Esophagus (tissue), 2 donors: ENCODE measurements at regions not wholly inside any gene's neighbourhood (a gene's known extent, or its start where the extent isn't known, plus 50 kb on each side); places are given as distances from the start of the nearest gene placed in this dataset.

ENCODE experiments used
- H3K27ac ChIP-seq, 2 donors: one replicate each; pipeline ENCODE4 v1.5.1; 2013; ENCODE audit warnings: low read depth in 2 of 2, mild to moderate bottlenecking in 2 of 2, inconsistent platforms in 1 of 2, low read length in 1 of 2, moderate library complexity in 1 of 2
- H3K27me3 ChIP-seq, 2 donors: one replicate each; pipeline ENCODE4 v1.6.1; 2013; ENCODE audit warnings: low read length in 2 of 2, control low read depth in 1 of 2, mild to moderate bottlenecking in 1 of 2; ENCODE audit not compliant: insufficient read depth in 2 of 2, control insufficient read depth in 1 of 2
- H3K36me3 ChIP-seq, 2 donors: one replicate each; pipeline ENCODE4 v1.6.1; 2013; ENCODE audit warnings: low read length in 1 of 2; ENCODE audit not compliant: control insufficient read depth in 2 of 2, insufficient read depth in 2 of 2
- H3K4me1 ChIP-seq, 2 donors: one replicate each; pipeline ENCODE4 v1.6.1; 2013; ENCODE audit warnings: low read length in 1 of 2; ENCODE audit not compliant: control insufficient read depth in 2 of 2, insufficient read depth in 2 of 2
- H3K4me3 ChIP-seq, 2 donors: one replicate each; pipeline ENCODE4 v1.5.1; 2013; ENCODE audit warnings: low read length in 2 of 2, mild to moderate bottlenecking in 2 of 2, low read depth in 1 of 2, moderate library complexity in 1 of 2
- H3K9me3 ChIP-seq, 2 donors: one replicate each; pipeline ENCODE4 v1.6.1; 2013; ENCODE audit warnings: mild to moderate bottlenecking in 2 of 2, low read depth in 1 of 2, low read length in 1 of 2, moderate library complexity in 1 of 2; ENCODE audit not compliant: control insufficient read depth in 2 of 2, insufficient read depth in 1 of 2
- WGBS, 2 donors: extraction: QIAGEN DNeasy Blood & Tissue Kit; methylation state at CpG; one replicate each; pipeline ENCODE4 v1.1.7; 2013; 5-methylcytosine and 5-hydroxymethylcytosine counted together
- donor health status: healthy with polysubstance abuse.
- donor health status: Bipolar disorder and iron deficiency.

DNA sequence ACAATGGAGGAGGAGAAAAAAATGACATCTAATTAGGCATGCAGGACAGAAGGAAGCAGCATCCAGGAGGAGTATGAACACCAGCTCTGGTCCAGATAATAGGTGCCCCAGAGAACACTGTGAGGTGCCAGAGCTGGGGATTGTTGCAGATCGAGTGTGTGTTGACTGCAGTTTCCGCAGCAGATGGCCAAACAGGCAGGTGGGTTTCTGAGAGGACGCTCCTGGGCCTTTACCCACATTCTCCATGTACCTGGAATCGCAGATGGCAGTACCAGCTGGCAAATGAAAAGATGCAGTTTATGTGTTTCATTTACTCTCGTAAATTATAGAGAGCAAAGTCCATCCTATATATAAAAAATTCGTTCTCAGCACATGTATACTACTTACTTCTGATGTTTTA lies 182.2 kb upstream of the ISL1 start:
- Histone ChIP-seq H3K4me1 (no peaks in the 10 kb centered on the region), H3K27me3 (no peaks in the 10 kb centered on the region), H3K9me3 (no peaks in the 10 kb centered on the region), H3K4me3 (no peak overlapping the region), H3K27ac (no peak overlapping the region), H3K36me3 (no peaks in the 10 kb centered on the region)
- 70 to 77% methylated on average over 6 of the region's 6 CpGs for WGBS, 2 donors

DNA sequence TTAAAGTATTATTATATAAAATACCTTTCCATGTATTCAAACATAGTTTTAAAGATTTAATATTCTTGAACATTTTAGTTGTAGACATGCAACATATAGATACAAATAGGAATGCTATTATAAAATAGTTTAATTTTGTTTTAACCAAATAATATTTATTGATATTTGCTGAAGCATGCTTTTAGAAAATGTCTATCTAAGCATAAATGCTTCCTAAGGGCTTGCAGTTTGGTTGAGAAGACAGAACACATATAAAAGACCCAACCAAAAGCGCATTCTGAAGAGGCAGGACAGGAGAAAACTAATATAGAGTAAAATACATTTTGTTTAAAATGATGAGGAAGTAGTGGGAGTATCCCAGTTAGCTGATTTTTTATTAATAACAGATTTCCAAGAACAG lies 181.5 kb upstream of the ISL1 start:
- Histone ChIP-seq H3K4me3 (no peak overlapping the region), H3K36me3 (no peaks in the 10 kb centered on the region), H3K9me3 (no peaks in the 10 kb centered on the region), H3K27me3 (no peaks in the 10 kb centered on the region), H3K4me1 (no peaks in the 10 kb centered on the region), H3K27ac (no peak overlapping the region)
- WGBS, 2 donors = 71 to 88% methylated on average over 1 of the region's 1 CpG

DNA sequence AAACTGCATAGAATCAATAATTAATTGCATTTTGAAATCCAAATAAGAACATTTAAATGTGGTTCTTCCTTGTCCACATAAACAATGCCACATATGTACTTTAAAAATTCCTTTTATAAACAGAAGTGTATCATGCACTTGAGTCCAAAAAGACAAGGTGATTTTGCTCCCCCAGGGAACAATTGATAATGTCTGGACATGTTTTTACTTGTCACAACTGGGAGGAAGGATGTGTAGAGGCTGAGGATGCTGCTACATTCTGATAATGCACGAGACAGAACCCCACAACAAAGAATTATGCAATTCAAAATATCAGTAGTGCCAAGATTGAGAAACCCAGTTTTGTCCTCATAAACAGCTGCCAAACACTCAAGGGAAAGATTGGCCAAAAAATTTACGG lies 181.1 kb upstream of the ISL1 start:
- Histone ChIP-seq H3K27me3 (no peaks in the 10 kb centered on the region), H3K9me3 (no peaks in the 10 kb centered on the region), H3K27ac (no peak overlapping the region), H3K4me1 (no peaks in the 10 kb centered on the region), H3K4me3 (no peak overlapping the region), H3K36me3 (no peaks in the 10 kb centered on the region)
- 47 to 56% methylated on average over 2 of the region's 2 CpGs for WGBS, 2 donors

DNA sequence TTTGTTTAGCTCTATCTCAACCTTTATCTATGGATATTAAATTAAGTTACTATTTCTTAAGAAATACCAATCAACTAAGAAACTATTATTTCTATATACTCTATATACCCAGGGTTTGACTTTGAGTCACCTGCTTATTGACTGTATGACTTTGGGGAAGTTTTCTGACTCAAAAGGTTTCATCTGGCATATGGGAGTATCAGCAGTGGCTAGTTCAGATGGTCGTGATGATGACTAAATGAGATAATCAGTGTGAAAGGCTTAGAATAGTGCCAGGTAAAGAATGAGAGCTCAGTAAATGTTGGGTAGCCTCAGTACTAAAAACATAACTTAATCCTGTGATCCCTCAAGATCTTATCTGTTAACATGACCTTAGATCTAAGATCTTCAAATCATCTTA lies 179.7 kb upstream of the ISL1 start:
- Histone ChIP-seq H3K27me3 (no peaks in the 10 kb centered on the region), H3K36me3 (no peaks in the 10 kb centered on the region), H3K27ac (no peak overlapping the region), H3K9me3 (no peaks in the 10 kb centered on the region), H3K4me3 (no peak overlapping the region), H3K4me1 (no peaks in the 10 kb centered on the region)
- 26 to 31% methylated on average over 1 of the region's 1 CpG for WGBS, 2 donors

DNA sequence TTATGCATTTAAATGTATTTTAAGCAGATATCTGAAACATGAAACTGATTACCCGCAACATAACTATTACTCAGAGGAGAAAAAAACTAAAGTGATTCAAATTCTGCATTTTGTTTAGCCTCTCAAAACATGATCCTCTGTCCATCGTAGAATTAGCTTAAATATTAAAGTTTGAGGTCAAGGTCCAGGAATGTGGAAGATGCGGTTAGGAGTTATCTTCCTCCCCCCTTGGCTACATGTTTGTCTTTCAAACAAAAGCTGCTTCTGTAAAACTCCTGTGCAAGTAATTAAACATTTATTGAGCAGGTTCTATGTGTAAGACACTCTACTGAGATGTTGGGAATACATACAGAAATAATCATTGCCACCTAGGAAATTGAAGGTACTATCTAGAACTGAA lies 175.0 kb upstream of the ISL1 start:
- Histone ChIP-seq H3K36me3 (no peaks in the 10 kb centered on the region), H3K9me3 (no peaks in the 10 kb centered on the region), H3K4me3 (no peak overlapping the region), H3K27ac (no peak overlapping the region), H3K4me1 (no peaks in the 10 kb centered on the region), H3K27me3 (no peaks in the 10 kb centered on the region)
- 59 to 63% methylated on average over 3 of the region's 3 CpGs for WGBS, 2 donors

DNA sequence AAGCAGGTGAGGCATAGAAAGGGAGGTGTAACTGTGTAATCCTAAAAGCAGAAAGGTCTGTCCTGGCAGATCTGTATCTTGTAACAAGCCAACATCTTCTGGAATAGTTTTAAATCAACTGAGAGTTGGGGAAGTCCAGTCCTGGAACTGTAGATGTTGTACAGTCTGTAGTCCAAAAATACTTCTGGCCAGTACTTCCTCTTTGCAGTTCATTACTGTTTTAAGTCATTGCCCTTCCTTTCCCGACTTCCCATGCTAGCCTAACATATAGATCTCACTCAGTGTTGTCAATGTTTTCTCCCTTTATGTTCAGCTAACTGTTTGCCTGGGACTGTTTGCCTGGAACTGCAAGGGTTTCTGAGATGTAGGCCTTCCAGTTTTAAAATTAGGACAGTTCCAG lies 168.5 kb upstream of the ISL1 start:
- WGBS, 2 donors = 34 to 50% methylated on average over 1 of the region's 1 CpG
- H3K4me3 ChIP-seq = no peak overlapping the region
- no peaks in the 10 kb centered on the region for H3K27me3 ChIP-seq
- no peaks in the 10 kb centered on the region for H3K4me1 ChIP-seq
- no peaks in the 10 kb centered on the region for H3K9me3 ChIP-seq
- H3K36me3 ChIP-seq = no peaks in the 10 kb centered on the region
- no peak overlapping the region for H3K27ac ChIP-seq

- 19 to 25% methylated on average over 4 of the region's 4 CpGs for WGBS, 2 donors
- H3K27ac ChIP-seq = no peak overlapping the region
Measured at GRCh38 chr5:51225789-51226742, 157.2 kb upstream of the ISL1 start.

DNA sequence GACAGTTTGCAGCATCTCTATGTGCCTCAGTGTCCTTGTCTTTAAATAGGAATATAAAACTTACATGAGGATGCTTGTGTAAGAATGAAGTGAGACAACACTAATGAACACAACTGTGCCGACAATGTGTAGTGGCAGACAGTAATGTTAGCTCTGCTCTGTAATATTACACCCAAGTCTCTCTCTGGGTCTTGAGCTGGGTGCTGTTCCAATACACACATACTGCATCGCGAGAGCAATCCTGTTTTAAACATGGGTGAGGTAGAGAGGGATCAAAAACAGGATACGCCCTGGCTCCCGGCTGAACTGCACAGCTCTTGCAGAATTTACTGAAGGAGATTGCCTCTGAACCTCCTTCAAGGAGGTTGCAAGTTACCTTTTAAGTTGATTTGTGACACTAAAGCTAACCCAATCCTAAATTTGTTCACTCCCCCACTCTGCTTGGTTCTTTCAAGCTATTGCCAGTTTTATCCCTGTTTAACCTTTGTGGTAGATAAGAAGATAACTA lies 155.2 kb upstream of the ISL1 start:
- H3K9me3 ChIP-seq = no peaks in the 10 kb centered on the region
- no peak overlapping the region for H3K27ac ChIP-seq
- no peaks in the 10 kb centered on the region for H3K36me3 ChIP-seq
- no peaks in the 10 kb centered on the region for H3K27me3 ChIP-seq
- H3K4me3 ChIP-seq = no peak overlapping the region
- WGBS, 2 donors = 63 to 73% methylated on average over 5 of the region's 5 CpGs
- no peaks in the 10 kb centered on the region for H3K4me1 ChIP-seq

More at GRCh38 chr5:51225789-51226742, 157.2 kb upstream of the ISL1 start:
- Histone ChIP-seq H3K4me1 (no peaks in the 10 kb centered on the region), H3K36me3 (no peaks in the 10 kb centered on the region), H3K9me3 (no peaks in the 10 kb centered on the region), H3K27me3 (no peaks in the 10 kb centered on the region), H3K4me3 (no peak overlapping the region)

DNA sequence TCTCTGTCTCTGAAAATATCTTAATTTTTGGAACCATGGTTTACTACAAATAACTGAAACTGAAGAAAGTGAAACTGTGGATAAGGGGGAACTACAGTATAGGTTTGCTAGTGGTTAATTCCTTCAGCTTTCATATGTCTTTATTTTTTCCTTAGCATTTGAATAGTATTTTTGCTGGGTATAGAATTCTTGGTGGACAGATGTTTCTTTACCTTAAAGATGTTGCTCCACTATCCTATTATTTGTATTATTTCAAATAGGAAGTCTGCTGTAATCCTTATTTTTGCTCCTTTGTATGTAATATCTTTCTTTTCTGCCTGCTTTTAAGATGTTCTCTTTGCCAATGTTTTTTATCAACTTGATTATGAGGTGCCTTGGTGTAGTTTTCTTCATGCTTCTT lies 152.9 kb upstream of the ISL1 start:
- Histone ChIP-seq H3K27ac (no peak overlapping the region), H3K27me3 (no peaks in the 10 kb centered on the region), H3K9me3 (no peaks in the 10 kb centered on the region), H3K36me3 (no peaks in the 10 kb centered on the region), H3K4me1 (no peaks in the 10 kb centered on the region), H3K4me3 (no peak overlapping the region)

DNA sequence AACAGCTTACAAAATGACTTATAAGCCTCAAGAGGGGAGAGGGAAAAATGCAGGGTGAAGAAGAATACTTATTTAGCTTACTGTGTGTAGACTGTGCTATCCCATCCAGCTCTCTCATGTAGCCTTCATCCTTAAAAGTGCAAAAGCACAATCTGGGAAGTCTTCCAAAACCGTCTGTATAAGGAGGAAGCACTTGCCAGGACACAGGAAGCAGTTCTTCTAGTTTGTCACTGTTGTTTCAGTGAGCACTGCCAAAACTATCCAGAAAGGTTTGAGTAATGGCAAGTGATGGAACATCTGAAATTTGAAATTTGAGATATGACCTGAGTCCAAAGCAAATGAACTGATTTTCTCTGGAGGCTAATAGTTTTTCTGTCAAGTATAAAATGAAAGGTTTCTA lies 140.8 kb upstream of the ISL1 start:
- Histone ChIP-seq H3K36me3 (no peaks in the 10 kb centered on the region), H3K27me3 (no peaks in the 10 kb centered on the region), H3K4me1 (no peaks in the 10 kb centered on the region), H3K9me3 (no peaks in the 10 kb centered on the region), H3K27ac (no peak overlapping the region), H3K4me3 (no peak overlapping the region)
- 9 to 13% methylated on average over 1 of the region's 1 CpG for WGBS, 2 donors
